K562 (cell line): ENCODE measurements at regions not wholly inside any gene's neighbourhood (a gene's known extent, or its start where the extent isn't known, plus 50 kb on each side); places are given as distances from the start of the nearest gene placed in this dataset.

Source experiments
- BMI1 ChIP-seq: fragments of 150-350 bp; IDR thresholded peaks from 2 replicates; pipeline ENCODE4 v1.6.1; 2014; ENCODE audit warnings: low read length
- HNRNPH1 ChIP-seq: fragments of 200-400 bp; formaldehyde crosslinking; optimal IDR thresholded peaks from 2 replicates; pipeline ENCODE3; 2017; ENCODE audit warnings: low read depth, mild to moderate bottlenecking, low read length, moderate library complexity
- NCOR1 ChIP-seq: fragments of 450-650 bp; IDR thresholded peaks from 2 replicates; pipeline ENCODE4 v1.6.1; 2016; ENCODE audit warnings: mild to moderate bottlenecking, moderate library complexity
- POLR2H ChIP-seq: IDR thresholded peaks from 2 replicates; pipeline ENCODE4 v1.6.1; 2016; ENCODE audit warnings: missing genetic modification characterization, low read depth, mild to moderate bottlenecking, control low read depth, missing compliant biosample characterization, moderate library complexity
- POU5F1 ChIP-seq: fragments of 150-350 bp; IDR thresholded peaks from 2 replicates; pipeline ENCODE4 v1.6.1; 2014; ENCODE audit warnings: borderline replicate concordance, low read length, low read depth, mild to moderate bottlenecking; ENCODE audit not compliant: partially characterized antibody
- TBP ChIP-seq: optimal IDR thresholded peaks from 2 replicates; pipeline ENCODE3; 2011; ENCODE audit warnings: low read depth, low read length, improper control_type of control experiment
- TEAD4 ChIP-seq, 2 experiments: sonication (generic) in 1 of 2; formaldehyde crosslinking in 1 of 2; IDR thresholded peaks; 2 replicates each; pipeline versions ENCODE4 v1.6.1 to v1.8.0; 2012 to 2022; ENCODE audit warnings: borderline replicate concordance in 1 of 2, inconsistent platforms in 1 of 2, low read length in 1 of 2, mild to moderate bottlenecking in 1 of 2, missing genetic modification reagents in 1 of 2
- TRIM24 ChIP-seq, 2 experiments: fragments of 450-650 bp; IDR thresholded peaks; 2 replicates each; pipeline ENCODE4 v1.6.1; 2016
- XRCC4 ChIP-seq: IDR thresholded peaks from one replicate; pipeline ENCODE4 v1.6.1; 2011; ENCODE audit not compliant: insufficient read depth, insufficient read length; ENCODE audit errors: extremely low read depth
- ZNF695 ChIP-seq: fragments of 450-650 bp; formaldehyde crosslinking; IDR thresholded peaks from 2 replicates; pipeline ENCODE4 v1.4.0; 2020; ENCODE audit warnings: mild to moderate bottlenecking, moderate library complexity
- TF ChIP-seq, protein P1 (sequence below), 2 experiments: fragments of 450-650 bp; IDR thresholded peaks; 2 replicates each; pipeline ENCODE4 v1.6.1; 2016; ENCODE audit warnings: mild to moderate bottlenecking in 2 of 2, borderline replicate concordance in 1 of 2, low read depth in 1 of 2, moderate library complexity in 1 of 2
- TF ChIP-seq, protein P2 (sequence below): fragments of 450-650 bp; formaldehyde crosslinking; IDR thresholded peaks from 2 replicates; pipeline ENCODE4 v1.4.0; 2020; ENCODE audit warnings: mild to moderate bottlenecking
- TF ChIP-seq, protein P3 (sequence below): sonication (generic); formaldehyde crosslinking; IDR thresholded peaks from 2 replicates; pipeline ENCODE4 v1.8.0; 2022; ENCODE audit warnings: mild to moderate bottlenecking, low read depth, missing genetic modification reagents
- TF ChIP-seq, protein P4 (sequence below): fragments of 450-650 bp; IDR thresholded peaks from 2 replicates; pipeline ENCODE4 v1.7.1; 2018; ENCODE audit warnings: mild to moderate bottlenecking, low read depth; ENCODE audit not compliant: partially characterized antibody

DNA sequence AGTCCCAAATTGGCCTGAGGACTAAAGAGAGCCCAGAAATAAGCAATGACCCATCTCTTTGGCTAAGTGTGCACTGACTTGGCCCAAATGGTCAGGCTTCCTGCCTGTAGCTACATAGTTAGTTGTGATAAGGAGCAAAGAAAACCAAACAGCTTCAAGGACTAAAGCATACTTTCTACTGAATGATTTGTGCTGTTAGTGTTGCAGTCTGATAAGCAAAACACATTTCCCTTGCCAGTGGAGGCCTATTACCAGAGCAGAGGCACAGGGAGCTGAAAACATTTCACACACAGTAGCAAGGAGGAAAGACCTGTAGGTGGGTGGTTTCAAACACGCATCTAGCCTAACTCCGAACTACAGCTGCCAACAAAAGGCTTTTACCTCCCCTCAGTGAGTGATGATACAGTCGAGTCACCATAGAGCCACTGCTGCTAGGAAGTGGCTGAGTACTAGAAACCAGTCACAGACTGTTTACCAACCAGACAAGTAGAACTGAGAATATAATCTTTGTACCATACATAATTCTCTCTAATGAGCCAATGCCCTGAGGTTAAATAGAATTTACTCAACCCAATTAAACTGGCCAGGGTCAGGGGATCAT, 222.3 kb upstream of the THBS1 start (continued):
- TF ChIP-seq, protein P1, sequence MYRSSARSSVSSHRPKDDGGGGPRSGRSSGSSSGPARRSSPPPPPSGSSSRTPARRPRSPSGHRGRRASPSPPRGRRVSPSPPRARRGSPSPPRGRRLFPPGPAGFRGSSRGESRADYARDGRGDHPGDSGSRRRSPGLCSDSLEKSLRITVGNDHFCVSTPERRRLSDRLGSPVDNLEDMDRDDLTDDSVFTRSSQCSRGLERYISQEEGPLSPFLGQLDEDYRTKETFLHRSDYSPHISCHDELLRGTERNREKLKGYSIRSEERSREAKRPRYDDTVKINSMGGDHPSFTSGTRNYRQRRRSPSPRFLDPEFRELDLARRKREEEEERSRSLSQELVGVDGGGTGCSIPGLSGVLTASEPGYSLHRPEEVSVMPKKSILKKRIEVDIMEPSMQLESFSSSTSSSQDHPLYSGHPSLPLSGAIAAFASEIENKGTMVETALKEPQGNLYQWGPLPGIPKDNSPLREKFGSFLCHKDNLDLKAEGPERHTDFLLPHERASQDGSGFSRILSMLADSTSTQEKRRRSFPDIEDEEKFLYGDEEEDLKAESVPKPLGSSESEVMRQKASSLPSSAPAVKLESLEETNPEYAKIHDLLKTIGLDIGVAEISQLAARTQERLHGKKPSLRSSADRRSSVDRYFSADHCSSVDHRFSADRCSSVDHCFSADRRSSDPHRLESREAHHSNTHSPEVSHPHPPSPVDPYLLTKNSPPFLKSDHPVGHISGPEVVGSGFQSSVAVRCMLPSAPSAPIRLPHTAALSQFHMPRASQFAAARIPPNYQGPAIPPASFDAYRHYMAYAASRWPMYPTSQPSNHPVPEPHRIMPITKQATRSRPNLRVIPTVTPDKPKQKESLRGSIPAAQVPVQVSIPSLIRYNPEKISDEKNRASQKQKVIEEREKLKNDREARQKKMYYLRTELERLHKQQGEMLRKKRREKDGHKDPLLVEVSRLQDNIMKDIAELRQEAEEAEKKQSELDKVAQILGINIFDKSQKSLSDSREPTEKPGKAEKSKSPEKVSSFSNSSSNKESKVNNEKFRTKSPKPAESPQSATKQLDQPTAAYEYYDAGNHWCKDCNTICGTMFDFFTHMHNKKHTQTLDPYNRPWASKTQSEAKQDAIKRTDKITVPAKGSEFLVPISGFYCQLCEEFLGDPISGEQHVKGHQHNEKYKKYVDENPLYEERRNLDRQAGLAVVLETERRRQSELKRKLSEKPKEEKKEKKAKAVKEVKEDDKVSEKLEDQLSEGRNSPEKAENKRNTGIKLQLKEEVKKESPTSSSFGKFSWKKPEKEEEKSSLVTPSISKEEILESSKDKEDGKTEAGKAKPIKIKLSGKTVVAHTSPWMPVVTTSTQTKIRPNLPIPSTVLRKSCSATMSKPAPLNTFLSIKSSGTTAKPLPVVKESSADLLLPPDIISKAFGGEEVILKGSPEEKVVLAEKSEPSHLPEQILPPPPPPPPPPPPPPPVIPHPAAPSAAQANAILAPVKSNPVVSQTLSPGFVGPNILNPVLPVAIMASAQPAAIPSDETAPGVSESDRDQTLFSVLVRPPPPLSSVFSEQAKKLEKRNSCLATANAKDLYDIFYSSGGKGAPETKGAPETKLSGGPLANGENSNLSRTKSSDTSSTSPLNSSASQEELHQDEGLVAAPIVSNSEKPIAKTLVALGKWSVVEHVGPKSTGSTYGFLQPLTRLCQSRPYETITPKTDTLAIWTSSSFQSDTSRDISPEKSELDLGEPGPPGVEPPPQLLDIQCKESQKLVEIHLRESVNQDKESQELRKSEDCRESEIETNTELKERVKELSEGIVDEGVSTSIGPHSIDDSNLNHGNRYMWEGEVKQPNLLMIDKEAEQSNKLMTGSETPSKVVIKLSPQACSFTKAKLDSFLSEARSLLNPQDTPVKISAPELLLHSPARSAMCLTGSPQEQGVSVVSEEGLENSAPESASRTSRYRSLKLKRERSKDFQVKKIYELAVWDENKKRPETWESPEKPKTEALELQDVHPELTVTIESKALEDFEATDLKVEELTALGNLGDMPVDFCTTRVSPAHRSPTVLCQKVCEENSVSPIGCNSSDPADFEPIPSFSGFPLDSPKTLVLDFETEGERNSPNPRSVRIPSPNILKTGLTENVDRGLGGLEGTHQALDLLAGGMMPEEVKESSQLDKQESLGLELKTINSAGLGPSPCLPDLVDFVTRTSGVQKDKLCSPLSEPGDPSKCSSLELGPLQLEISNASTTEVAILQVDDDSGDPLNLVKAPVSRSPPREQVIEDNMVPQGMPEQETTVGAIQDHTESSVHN (IDR thresholded peaks at IDR 0.05; ENCODE audit: borderline replicate concordance in 1 of 2, low read depth in 1 of 2), result no peak
- TF ChIP-seq NCOR1, result 0 out of 2 replicates have a peak, but pooled peaks have one; percentile 8
- no peak for TF ChIP-seq POU5F1
- no peak for TF ChIP-seq XRCC4
- no peak for TF ChIP-seq HNRNPH1
- TF ChIP-seq, protein P2, sequence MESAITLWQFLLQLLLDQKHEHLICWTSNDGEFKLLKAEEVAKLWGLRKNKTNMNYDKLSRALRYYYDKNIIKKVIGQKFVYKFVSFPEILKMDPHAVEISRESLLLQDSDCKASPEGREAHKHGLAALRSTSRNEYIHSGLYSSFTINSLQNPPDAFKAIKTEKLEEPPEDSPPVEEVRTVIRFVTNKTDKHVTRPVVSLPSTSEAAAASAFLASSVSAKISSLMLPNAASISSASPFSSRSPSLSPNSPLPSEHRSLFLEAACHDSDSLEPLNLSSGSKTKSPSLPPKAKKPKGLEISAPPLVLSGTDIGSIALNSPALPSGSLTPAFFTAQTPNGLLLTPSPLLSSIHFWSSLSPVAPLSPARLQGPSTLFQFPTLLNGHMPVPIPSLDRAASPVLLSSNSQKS (CRISPR knock-in tag), result no peak
- peak; percentile 83 for TF ChIP-seq TEAD4 (IDR thresholded peaks at IDR 0.05; ENCODE audit: low read length)
- TF ChIP-seq TEAD4 (CRISPR knock-in tag; IDR thresholded peaks at IDR 0.05; ENCODE audit: borderline replicate concordance), result no peak
- TF ChIP-seq, protein P3, sequence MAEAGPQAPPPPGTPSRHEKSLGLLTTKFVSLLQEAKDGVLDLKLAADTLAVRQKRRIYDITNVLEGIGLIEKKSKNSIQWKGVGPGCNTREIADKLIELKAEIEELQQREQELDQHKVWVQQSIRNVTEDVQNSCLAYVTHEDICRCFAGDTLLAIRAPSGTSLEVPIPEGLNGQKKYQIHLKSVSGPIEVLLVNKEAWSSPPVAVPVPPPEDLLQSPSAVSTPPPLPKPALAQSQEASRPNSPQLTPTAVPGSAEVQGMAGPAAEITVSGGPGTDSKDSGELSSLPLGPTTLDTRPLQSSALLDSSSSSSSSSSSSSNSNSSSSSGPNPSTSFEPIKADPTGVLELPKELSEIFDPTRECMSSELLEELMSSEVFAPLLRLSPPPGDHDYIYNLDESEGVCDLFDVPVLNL (CRISPR knock-in tag), result no peak
- 0 out of 4 replicates have a peak, but pooled peaks of 1 of the 2 experiments have one; percentile 23 for TF ChIP-seq TRIM24 (IDR thresholded peaks at IDR 0.05)
- no peak for TF ChIP-seq ZNF695 (CRISPR knock-in tag)
- TF ChIP-seq, protein P4, sequence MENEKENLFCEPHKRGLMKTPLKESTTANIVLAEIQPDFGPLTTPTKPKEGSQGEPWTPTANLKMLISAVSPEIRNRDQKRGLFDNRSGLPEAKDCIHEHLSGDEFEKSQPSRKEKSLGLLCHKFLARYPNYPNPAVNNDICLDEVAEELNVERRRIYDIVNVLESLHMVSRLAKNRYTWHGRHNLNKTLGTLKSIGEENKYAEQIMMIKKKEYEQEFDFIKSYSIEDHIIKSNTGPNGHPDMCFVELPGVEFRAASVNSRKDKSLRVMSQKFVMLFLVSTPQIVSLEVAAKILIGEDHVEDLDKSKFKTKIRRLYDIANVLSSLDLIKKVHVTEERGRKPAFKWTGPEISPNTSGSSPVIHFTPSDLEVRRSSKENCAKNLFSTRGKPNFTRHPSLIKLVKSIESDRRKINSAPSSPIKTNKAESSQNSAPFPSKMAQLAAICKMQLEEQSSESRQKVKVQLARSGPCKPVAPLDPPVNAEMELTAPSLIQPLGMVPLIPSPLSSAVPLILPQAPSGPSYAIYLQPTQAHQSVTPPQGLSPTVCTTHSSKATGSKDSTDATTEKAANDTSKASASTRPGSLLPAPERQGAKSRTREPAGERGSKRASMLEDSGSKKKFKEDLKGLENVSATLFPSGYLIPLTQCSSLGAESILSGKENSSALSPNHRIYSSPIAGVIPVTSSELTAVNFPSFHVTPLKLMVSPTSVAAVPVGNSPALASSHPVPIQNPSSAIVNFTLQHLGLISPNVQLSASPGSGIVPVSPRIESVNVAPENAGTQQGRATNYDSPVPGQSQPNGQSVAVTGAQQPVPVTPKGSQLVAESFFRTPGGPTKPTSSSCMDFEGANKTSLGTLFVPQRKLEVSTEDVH, result no peak
- no peak for TF ChIP-seq BMI1
- TF ChIP-seq POLR2H (tag), result no peak
- TF ChIP-seq TBP, result no peak
